ENCODE measurements at regions not wholly inside any gene's neighbourhood (a gene's known extent, or its start where the extent isn't known, plus 50 kb on each side); places are given as distances from the start of the nearest gene placed in this dataset.
A peak's percentile ranks its signal among the peaks of the same experiment; 100 is the strongest.

DNA sequence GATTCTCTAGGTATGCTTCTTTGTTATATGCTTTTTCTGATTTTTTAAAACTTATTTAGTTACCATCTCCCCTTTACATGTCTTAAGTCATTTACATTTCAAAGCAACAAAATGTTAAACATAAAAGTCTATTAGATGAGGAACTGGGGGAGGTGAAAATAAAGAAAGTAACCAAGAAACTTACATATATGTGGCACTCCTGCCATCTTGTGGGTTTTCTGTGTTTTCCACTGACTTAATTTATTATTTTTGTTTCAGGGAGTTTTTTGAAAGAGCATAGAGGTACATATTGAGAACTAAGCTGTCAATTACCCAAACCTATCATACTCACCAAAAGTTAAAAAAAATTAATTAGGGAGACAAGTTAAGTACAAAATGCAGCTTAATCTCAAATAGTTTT, 1531.1 kb downstream of the MRPL39 start:
- H3K4me1 Mint-ChIP-seq, result no peaks in the 10 kb centered on the region
- peaks cover 80% of the 10 kb centered on the region for H3K9me3 Mint-ChIP-seq
- H3K4me1 ChIP-seq (ENCODE audit: insufficient read depth), result no peaks in the 10 kb centered on the region
- ATAC-seq (no peak), DNase-seq (ENCODE audit: low spot score) (no peak)
- H3K27me3 Mint-ChIP-seq (ENCODE audit: insufficient read depth, low read depth, poor library complexity), result no peaks in the 10 kb centered on the region
- TF ChIP-seq CTCF (conservative IDR thresholded peaks at IDR 0.05; ENCODE audit: low read depth in 2 of 2) (peak in 1 of 2 experiments; percentile 19; a peak in 1 of 4 replicates), JUNB (IDR thresholded peaks at IDR 0.05; ENCODE audit: unreplicated experiment) (no peak)
- no peak overlapping the region for H3K27ac ChIP-seq (ENCODE audit: low read depth)
- no peaks in the 10 kb centered on the region for H3K36me3 ChIP-seq (ENCODE audit: insufficient read depth)
- H4K20me1 ChIP-seq (replicated peaks; ENCODE audit: insufficient read depth), result no peaks in the 10 kb centered on the region
- H3K36me3 Mint-ChIP-seq (ENCODE audit: low read depth), result no peaks in the 10 kb centered on the region; the same call in 1 of the 3 replicates
- no peaks in the 10 kb centered on the region for H3K9me2 ChIP-seq (ENCODE audit: insufficient read depth)
- no peak overlapping the region for H3K27ac Mint-ChIP-seq
- no peaks in the 10 kb centered on the region for H3K79me2 ChIP-seq (replicated peaks; ENCODE audit: insufficient read depth)
- no peak overlapping the region for H3K4me2 ChIP-seq
- no peak overlapping the region for H3K4me3 ChIP-seq
- no peak overlapping the region for H3K4me3 Mint-ChIP-seq
- H3F3A ChIP-seq (replicated peaks; ENCODE audit: low read depth), result no peaks in the 10 kb centered on the region
- H2AFZ ChIP-seq, result no peak overlapping the region
- H3K27me3 ChIP-seq (ENCODE audit: insufficient read depth), result no peaks in the 10 kb centered on the region

DNA sequence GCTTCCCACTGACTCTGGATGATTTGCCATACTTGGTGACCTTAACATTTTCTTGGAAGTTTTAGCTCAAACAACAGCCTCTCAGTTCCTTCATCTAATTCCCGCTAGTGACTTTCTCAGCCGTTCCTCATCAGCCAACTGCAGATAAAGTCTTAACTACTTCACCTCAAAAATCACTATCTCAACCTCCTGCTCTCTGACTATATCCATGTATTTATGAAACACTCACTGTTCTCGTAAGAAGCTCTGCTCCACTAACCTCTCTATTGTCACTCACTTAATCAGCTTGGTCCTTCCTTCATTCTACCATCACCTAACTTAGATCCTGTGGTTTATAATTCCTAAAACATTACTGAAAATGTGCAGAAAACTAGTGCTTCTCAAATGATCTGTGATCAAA, 1551.6 kb downstream of the MRPL39 start:
- no peak overlapping the region for H3K4me2 ChIP-seq
- H3K9me2 ChIP-seq (ENCODE audit: insufficient read depth), result no peaks in the 10 kb centered on the region
- H3K36me3 ChIP-seq (ENCODE audit: insufficient read depth), result no peaks in the 10 kb centered on the region; the same call in 1 of the 2 replicates
- no peaks in the 10 kb centered on the region for H4K20me1 ChIP-seq (replicated peaks; ENCODE audit: insufficient read depth)
- Mint-ChIP-seq H3K36me3 (ENCODE audit: low read depth) (peaks cover 3% of the 10 kb centered on the region; the same call in 1 of the 3 replicates), H3K27ac (no peak overlapping the region), H3K27me3 (ENCODE audit: insufficient read depth, low read depth, poor library complexity) (peaks cover 3% of the 10 kb centered on the region), H3K4me3 (no peak overlapping the region), H3K9me3 (peaks cover 23% of the 10 kb centered on the region), H3K4me1 (no peaks in the 10 kb centered on the region)
- no peaks in the 10 kb centered on the region for H3K27me3 ChIP-seq (ENCODE audit: insufficient read depth)
- H3K79me2 ChIP-seq (replicated peaks; ENCODE audit: insufficient read depth), result no peaks in the 10 kb centered on the region
- H3K4me3 ChIP-seq, result no peak overlapping the region
- DNase-seq (ENCODE audit: low spot score) (no peak), ATAC-seq (no peak)
- no peaks in the 10 kb centered on the region for H3F3A ChIP-seq (replicated peaks; ENCODE audit: low read depth)
- no peak for TF ChIP-seq CTCF (conservative IDR thresholded peaks at IDR 0.05; ENCODE audit: low read depth in 2 of 2)
- TF ChIP-seq JUNB (IDR thresholded peaks at IDR 0.05; ENCODE audit: unreplicated experiment), result no peak
- TF ChIP-seq POLR2AphosphoS5 (IDR thresholded peaks at IDR 0.05; ENCODE audit: low read depth), result no peak
- no peak for TF ChIP-seq CREB1 (CRISPR knock-in tag; IDR thresholded peaks at IDR 0.05; ENCODE audit: low read depth)
- TF ChIP-seq, protein P1, sequence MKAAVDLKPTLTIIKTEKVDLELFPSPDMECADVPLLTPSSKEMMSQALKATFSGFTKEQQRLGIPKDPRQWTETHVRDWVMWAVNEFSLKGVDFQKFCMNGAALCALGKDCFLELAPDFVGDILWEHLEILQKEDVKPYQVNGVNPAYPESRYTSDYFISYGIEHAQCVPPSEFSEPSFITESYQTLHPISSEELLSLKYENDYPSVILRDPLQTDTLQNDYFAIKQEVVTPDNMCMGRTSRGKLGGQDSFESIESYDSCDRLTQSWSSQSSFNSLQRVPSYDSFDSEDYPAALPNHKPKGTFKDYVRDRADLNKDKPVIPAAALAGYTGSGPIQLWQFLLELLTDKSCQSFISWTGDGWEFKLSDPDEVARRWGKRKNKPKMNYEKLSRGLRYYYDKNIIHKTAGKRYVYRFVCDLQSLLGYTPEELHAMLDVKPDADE (IDR thresholded peaks at IDR 0.05), result no peak
- no peak for TF ChIP-seq EZH2 (IDR thresholded peaks at IDR 0.05; ENCODE audit: low read depth, unreplicated experiment)
- TF ChIP-seq EZH2phosphoT487 (IDR thresholded peaks at IDR 0.05; ENCODE audit: unreplicated experiment), result no peak
- TF ChIP-seq NANOG (IDR thresholded peaks at IDR 0.05; ENCODE audit: borderline replicate concordance), result no peak
- no peaks in the 10 kb centered on the region for H3K4me1 ChIP-seq (ENCODE audit: insufficient read depth)
- no peak overlapping the region for H3K27ac ChIP-seq (ENCODE audit: low read depth)
- peak overlapping the region; percentile 24; the same call in 1 of the 2 replicates for H2AFZ ChIP-seq

Data from GM23338 (cell line).